Astrocyte (in vitro differentiated cells and primary cell): ENCODE measurements at regions not wholly inside any gene's neighbourhood (a gene's known extent, or its start where the extent isn't known, plus 50 kb on each side); places are given as distances from the start of the nearest gene placed in this dataset.

Experiments used
- DNase-seq: peaks from one replicate; pipeline ENCODE4 v3.0.0-alpha.2; 2010; ENCODE audit warnings: low read depth
- FAIRE-seq: peaks from 2 replicates; lab custom pipeline; 2011; peaks lifted over from hg19 to GRCh38; lab: Jason Lieb, UNC
- H2AFZ ChIP-seq: 2 replicates; pipeline ENCODE4 v1.6.0; 2012; ENCODE audit warnings: low read depth, low read length, inconsistent platforms
- H3K27ac ChIP-seq: 2 replicates; pipeline ENCODE4 v1.5.1; 2011; ENCODE audit warnings: low read depth, low read length, inconsistent platforms
- H3K27me3 ChIP-seq: 2 replicates; pipeline ENCODE4 v1.6.0; 2011; ENCODE audit warnings: low read length, inconsistent platforms; ENCODE audit not compliant: insufficient read depth
- H3K36me3 ChIP-seq: 2 replicates; pipeline ENCODE4 v1.5.1; 2011; ENCODE audit warnings: low read length, inconsistent platforms; ENCODE audit not compliant: insufficient read depth
- H3K4me1 ChIP-seq: 2 replicates; pipeline ENCODE4 v1.5.1; 2011; ENCODE audit warnings: low read length, inconsistent platforms; ENCODE audit not compliant: insufficient read depth
- H3K4me2 ChIP-seq: 2 replicates; pipeline ENCODE4 v1.6.0; 2012; ENCODE audit warnings: low read length, inconsistent platforms
- H3K4me3 ChIP-seq: 2 replicates; pipeline ENCODE4 v1.5.1; 2011; ENCODE audit warnings: low read depth, mild to moderate bottlenecking, low read length, inconsistent platforms; ENCODE audit not compliant: insufficient read depth
- H3K79me2 ChIP-seq: 2 replicates; pipeline ENCODE4 v1.6.0; 2012; ENCODE audit warnings: mild to moderate bottlenecking, low read length, inconsistent platforms; ENCODE audit not compliant: insufficient read depth
- H3K9ac ChIP-seq: 2 replicates; pipeline ENCODE4 v1.6.0; 2012; ENCODE audit warnings: mild to moderate bottlenecking, low read length, inconsistent platforms
- H3K9me3 ChIP-seq: 2 replicates; pipeline ENCODE4 v1.5.1; 2012; ENCODE audit warnings: low read depth, mild to moderate bottlenecking, low read length, inconsistent platforms; ENCODE audit not compliant: insufficient read depth
- H4K20me1 ChIP-seq: 2 replicates; pipeline ENCODE4 v1.6.0; 2012; ENCODE audit warnings: low read length, inconsistent platforms; ENCODE audit not compliant: insufficient read depth
- H3K27ac Mint-ChIP-seq: one replicate; pipeline ENCODE4 v1.8.0; 2021; ENCODE audit warnings: mild to moderate bottlenecking, mixed read lengths; ENCODE audit not compliant: unreplicated experiment
- H3K27me3 Mint-ChIP-seq: one replicate; pipeline ENCODE4 v1.8.0; 2021; ENCODE audit warnings: low read depth, mixed read lengths; ENCODE audit not compliant: unreplicated experiment
- H3K36me3 Mint-ChIP-seq: one replicate; pipeline ENCODE4 v1.8.0; 2021; ENCODE audit warnings: low read depth, mixed read lengths; ENCODE audit not compliant: unreplicated experiment
- H3K4me1 Mint-ChIP-seq: one replicate; pipeline ENCODE4 v1.8.0; 2021; ENCODE audit warnings: low read depth, mixed read lengths; ENCODE audit not compliant: unreplicated experiment
- H3K4me3 Mint-ChIP-seq: one replicate; pipeline ENCODE4 v1.8.0; 2021; ENCODE audit warnings: mild to moderate bottlenecking, moderate library complexity, mixed read lengths; ENCODE audit not compliant: unreplicated experiment
- H3K9me3 Mint-ChIP-seq: one replicate; pipeline ENCODE4 v1.8.0; 2021; ENCODE audit warnings: mild to moderate bottlenecking, mixed read lengths; ENCODE audit not compliant: unreplicated experiment
- EZH2 ChIP-seq: IDR thresholded peaks from 2 replicates; pipeline ENCODE4 v1.6.1; 2012; ENCODE audit warnings: mild to moderate bottlenecking, low read length, inconsistent platforms; ENCODE audit not compliant: insufficient read depth
- TF ChIP-seq, protein P1 (sequence below): IDR thresholded peaks from 2 replicates; pipeline ENCODE4 v1.5.1; 2011; ENCODE audit warnings: low read depth, mild to moderate bottlenecking, inconsistent platforms, low read length, moderate library complexity; ENCODE audit not compliant: insufficient read depth

DNA sequence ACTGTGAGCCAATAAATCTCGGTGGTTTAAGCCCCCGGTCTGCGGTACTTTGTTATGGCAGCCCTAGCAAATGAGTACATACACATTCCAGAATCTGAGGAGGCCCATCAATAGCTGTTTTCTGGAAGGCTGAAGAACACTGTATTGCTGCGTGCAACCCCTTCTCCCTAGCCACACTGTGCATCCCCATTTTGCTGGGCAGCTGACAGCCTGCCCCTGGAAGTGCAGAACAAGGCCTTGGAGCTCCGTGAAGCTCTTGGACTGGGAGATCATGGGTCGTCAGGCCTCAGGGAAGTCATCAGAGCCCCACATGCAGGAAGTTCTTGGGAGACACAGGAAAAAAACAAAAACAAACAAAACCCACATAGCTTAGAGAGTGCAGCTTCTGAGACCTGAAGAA lies 90.6 kb upstream of the ST6GAL2 start:
- Histone ChIP-seq H3K79me2 (no peaks in the 10 kb centered on the region), H3K4me1 (peaks cover 14% of the 10 kb centered on the region), H2AFZ (no peak overlapping the region), H3K4me2 (no peak overlapping the region), H3K9me3 (no peaks in the 10 kb centered on the region), H3K27ac (no peak overlapping the region), H3K4me3 (no peak overlapping the region), H3K36me3 (no peaks in the 10 kb centered on the region), H3K27me3 (no peaks in the 10 kb centered on the region), H4K20me1 (no peaks in the 10 kb centered on the region), H3K9ac (peak overlapping the region; percentile 31)
- Mint-ChIP-seq H3K27ac (no peak overlapping the region), H3K4me1 (peaks cover 43% of the 10 kb centered on the region), H3K9me3 (no peaks in the 10 kb centered on the region), H3K36me3 (no peaks in the 10 kb centered on the region), H3K27me3 (no peaks in the 10 kb centered on the region), H3K4me3 (no peak overlapping the region)
- TF ChIP-seq EZH2: no peak
- TF ChIP-seq, protein P1, sequence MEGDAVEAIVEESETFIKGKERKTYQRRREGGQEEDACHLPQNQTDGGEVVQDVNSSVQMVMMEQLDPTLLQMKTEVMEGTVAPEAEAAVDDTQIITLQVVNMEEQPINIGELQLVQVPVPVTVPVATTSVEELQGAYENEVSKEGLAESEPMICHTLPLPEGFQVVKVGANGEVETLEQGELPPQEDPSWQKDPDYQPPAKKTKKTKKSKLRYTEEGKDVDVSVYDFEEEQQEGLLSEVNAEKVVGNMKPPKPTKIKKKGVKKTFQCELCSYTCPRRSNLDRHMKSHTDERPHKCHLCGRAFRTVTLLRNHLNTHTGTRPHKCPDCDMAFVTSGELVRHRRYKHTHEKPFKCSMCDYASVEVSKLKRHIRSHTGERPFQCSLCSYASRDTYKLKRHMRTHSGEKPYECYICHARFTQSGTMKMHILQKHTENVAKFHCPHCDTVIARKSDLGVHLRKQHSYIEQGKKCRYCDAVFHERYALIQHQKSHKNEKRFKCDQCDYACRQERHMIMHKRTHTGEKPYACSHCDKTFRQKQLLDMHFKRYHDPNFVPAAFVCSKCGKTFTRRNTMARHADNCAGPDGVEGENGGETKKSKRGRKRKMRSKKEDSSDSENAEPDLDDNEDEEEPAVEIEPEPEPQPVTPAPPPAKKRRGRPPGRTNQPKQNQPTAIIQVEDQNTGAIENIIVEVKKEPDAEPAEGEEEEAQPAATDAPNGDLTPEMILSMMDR: no peak
- no peak for FAIRE-seq
- DNase-seq: no peak

DNA sequence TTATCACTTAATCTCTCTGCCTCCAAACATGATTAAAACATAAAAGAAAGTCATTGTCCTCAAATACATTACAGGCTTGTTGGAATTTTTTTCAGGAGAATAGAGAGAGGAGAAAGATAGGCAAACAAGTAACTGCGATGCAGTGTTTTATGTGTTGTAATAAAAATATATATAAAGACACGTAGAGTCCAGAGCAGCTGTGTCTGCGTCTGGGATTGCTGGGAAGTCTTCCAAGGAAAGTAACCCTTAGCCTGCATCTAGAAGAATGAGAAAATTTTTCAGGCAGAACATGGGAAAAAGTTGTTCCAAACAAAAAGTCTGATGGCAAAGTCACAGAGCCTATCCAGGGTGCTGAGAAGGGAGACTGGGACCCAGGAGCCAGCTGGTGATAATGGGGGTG lies 91.8 kb upstream of the ST6GAL2 start:
- no peak overlapping the region for H3K4me2 ChIP-seq
- Mint-ChIP-seq H3K9me3 (no peaks in the 10 kb centered on the region), H3K4me1 (peaks cover 45% of the 10 kb centered on the region), H3K27ac (peak overlapping the region; percentile 8), H3K27me3 (no peaks in the 10 kb centered on the region), H3K36me3 (no peaks in the 10 kb centered on the region), H3K4me3 (no peak overlapping the region)
- no peak overlapping the region for H3K9ac ChIP-seq
- peak overlapping the region; percentile 57 for H3K27ac ChIP-seq
- no peaks in the 10 kb centered on the region for H3K79me2 ChIP-seq
- no peak for FAIRE-seq
- H3K4me3 ChIP-seq: no peak overlapping the region
- no peaks in the 10 kb centered on the region for H3K9me3 ChIP-seq
- H3K36me3 ChIP-seq: no peaks in the 10 kb centered on the region
- H2AFZ ChIP-seq: no peak overlapping the region
- no peak for TF ChIP-seq EZH2
- TF ChIP-seq, protein P1: no peak
- peak; percentile 47 for DNase-seq
- H3K4me1 ChIP-seq: peaks cover 3% of the 10 kb centered on the region
- no peaks in the 10 kb centered on the region for H3K27me3 ChIP-seq
- H4K20me1 ChIP-seq: no peaks in the 10 kb centered on the region

DNA sequence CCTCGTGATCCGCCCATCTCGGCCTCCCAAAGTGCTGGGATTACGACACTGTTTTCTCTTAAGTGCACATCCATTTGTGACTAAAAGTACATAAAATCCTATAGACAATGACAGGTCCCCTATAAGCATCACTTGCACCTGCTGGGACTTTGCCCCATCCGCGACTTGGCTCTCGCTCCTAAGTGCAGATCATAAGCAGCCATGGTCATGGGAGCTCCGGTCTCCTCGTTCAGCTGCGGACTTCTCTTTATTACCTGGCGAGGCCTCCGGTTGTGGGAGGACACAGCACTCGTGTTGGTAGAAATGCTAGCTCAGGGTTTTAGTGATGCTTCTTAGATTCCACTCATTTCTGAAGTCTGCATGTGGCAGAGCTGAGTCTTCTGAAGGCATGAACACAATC lies 92.7 kb upstream of the ST6GAL2 start:
- Histone ChIP-seq H3K27me3 (no peaks in the 10 kb centered on the region), H2AFZ (no peak overlapping the region), H4K20me1 (no peaks in the 10 kb centered on the region), H3K36me3 (no peaks in the 10 kb centered on the region), H3K4me3 (no peak overlapping the region), H3K4me1 (peaks cover 2% of the 10 kb centered on the region), H3K9ac (no peak overlapping the region), H3K27ac (no peak overlapping the region), H3K9me3 (no peaks in the 10 kb centered on the region), H3K79me2 (no peaks in the 10 kb centered on the region), H3K4me2 (no peak overlapping the region)
- no peak for TF ChIP-seq EZH2
- TF ChIP-seq, protein P1: no peak
- DNase-seq (no peak), FAIRE-seq (no peak)
- H3K9me3 Mint-ChIP-seq: no peaks in the 10 kb centered on the region
- no peaks in the 10 kb centered on the region for H3K27me3 Mint-ChIP-seq
- H3K36me3 Mint-ChIP-seq: no peaks in the 10 kb centered on the region
- H3K4me1 Mint-ChIP-seq: peaks cover 42% of the 10 kb centered on the region
- H3K4me3 Mint-ChIP-seq: no peak overlapping the region
- peak overlapping the region; percentile 18 for H3K27ac Mint-ChIP-seq
